ENCODE measurements at regions not wholly inside any gene's neighbourhood (a gene's known extent, or its start where the extent isn't known, plus 50 kb on each side); places are given as distances from the start of the nearest gene placed in this dataset.

- no peak overlapping the region for H3K4me3 Mint-ChIP-seq (ENCODE audit: unreplicated experiment)
- no peaks in the 10 kb centered on the region for H3K36me3 Mint-ChIP-seq (ENCODE audit: low read depth, unreplicated experiment)
- H3K9me3 Mint-ChIP-seq (ENCODE audit: unreplicated experiment) = no peaks in the 10 kb centered on the region
- no peak overlapping the region for H3K27ac Mint-ChIP-seq (ENCODE audit: unreplicated experiment)
- H3K4me1 Mint-ChIP-seq (ENCODE audit: unreplicated experiment) = no peaks in the 10 kb centered on the region
- TF ChIP-seq, protein P1, sequence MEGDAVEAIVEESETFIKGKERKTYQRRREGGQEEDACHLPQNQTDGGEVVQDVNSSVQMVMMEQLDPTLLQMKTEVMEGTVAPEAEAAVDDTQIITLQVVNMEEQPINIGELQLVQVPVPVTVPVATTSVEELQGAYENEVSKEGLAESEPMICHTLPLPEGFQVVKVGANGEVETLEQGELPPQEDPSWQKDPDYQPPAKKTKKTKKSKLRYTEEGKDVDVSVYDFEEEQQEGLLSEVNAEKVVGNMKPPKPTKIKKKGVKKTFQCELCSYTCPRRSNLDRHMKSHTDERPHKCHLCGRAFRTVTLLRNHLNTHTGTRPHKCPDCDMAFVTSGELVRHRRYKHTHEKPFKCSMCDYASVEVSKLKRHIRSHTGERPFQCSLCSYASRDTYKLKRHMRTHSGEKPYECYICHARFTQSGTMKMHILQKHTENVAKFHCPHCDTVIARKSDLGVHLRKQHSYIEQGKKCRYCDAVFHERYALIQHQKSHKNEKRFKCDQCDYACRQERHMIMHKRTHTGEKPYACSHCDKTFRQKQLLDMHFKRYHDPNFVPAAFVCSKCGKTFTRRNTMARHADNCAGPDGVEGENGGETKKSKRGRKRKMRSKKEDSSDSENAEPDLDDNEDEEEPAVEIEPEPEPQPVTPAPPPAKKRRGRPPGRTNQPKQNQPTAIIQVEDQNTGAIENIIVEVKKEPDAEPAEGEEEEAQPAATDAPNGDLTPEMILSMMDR (IDR thresholded peaks at IDR 0.05; ENCODE audit: unreplicated experiment) = no peak
- DNase-seq (ENCODE audit: low spot score) = no peak
- H3K27me3 Mint-ChIP-seq (ENCODE audit: unreplicated experiment) = no peaks in the 10 kb centered on the region
Observed at GRCh38 chr6:114407426-114408035, 64.7 kb upstream of the HS3ST5 start.

- Mint-ChIP-seq H3K4me3 (ENCODE audit: unreplicated experiment) (no peak overlapping the region), H3K36me3 (ENCODE audit: low read depth, unreplicated experiment) (no peaks in the 10 kb centered on the region), H3K27ac (ENCODE audit: unreplicated experiment) (no peak overlapping the region), H3K4me1 (ENCODE audit: unreplicated experiment) (no peaks in the 10 kb centered on the region), H3K9me3 (ENCODE audit: unreplicated experiment) (no peaks in the 10 kb centered on the region), H3K27me3 (ENCODE audit: unreplicated experiment) (no peaks in the 10 kb centered on the region)
- no peak for DNase-seq (ENCODE audit: low spot score)
- TF ChIP-seq, protein P1 (IDR thresholded peaks at IDR 0.05; ENCODE audit: unreplicated experiment) = no peak
Observed at GRCh38 chr6:114404339-114404955, 61.6 kb upstream of the HS3ST5 start.

- no peak for DNase-seq (ENCODE audit: low spot score)
- no peaks in the 10 kb centered on the region for H3K4me1 Mint-ChIP-seq (ENCODE audit: unreplicated experiment)
- H3K9me3 Mint-ChIP-seq (ENCODE audit: unreplicated experiment) = no peaks in the 10 kb centered on the region
- H3K27me3 Mint-ChIP-seq (ENCODE audit: unreplicated experiment) = no peaks in the 10 kb centered on the region
- H3K27ac Mint-ChIP-seq (ENCODE audit: unreplicated experiment) = no peak overlapping the region
- H3K36me3 Mint-ChIP-seq (ENCODE audit: low read depth, unreplicated experiment) = no peaks in the 10 kb centered on the region
- TF ChIP-seq, protein P1 (IDR thresholded peaks at IDR 0.05; ENCODE audit: unreplicated experiment) = no peak
- H3K4me3 Mint-ChIP-seq (ENCODE audit: unreplicated experiment) = no peak overlapping the region
Observed at GRCh38 chr6:114403858-114404257, 61.0 kb upstream of the HS3ST5 start.

DNA sequence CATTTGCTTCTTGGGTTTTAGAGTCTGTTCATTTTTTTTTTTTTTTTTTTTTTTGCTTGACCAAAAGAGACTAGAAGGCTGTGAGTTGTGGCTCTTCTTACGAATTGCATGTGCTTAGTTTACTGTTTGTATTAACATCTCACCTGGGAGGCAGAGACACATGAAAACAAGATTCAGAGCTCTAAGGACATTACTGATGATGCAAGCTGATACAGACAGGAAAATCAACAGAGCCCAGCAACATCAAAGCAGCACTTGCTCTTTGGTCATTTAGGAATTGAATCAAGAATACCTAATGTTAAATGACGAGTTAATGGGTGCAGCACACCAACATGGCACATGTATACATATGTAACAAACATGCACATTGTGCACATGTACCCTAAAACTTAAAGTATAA, 55.7 kb upstream of the HS3ST5 start:
- no peak for DNase-seq (ENCODE audit: low spot score)
- TF ChIP-seq, protein P1 (IDR thresholded peaks at IDR 0.05; ENCODE audit: unreplicated experiment) = no peak
- Mint-ChIP-seq H3K27me3 (ENCODE audit: unreplicated experiment) (no peaks in the 10 kb centered on the region), H3K4me3 (ENCODE audit: unreplicated experiment) (no peak overlapping the region), H3K4me1 (ENCODE audit: unreplicated experiment) (no peaks in the 10 kb centered on the region), H3K27ac (ENCODE audit: unreplicated experiment) (no peak overlapping the region), H3K9me3 (ENCODE audit: unreplicated experiment) (no peaks in the 10 kb centered on the region), H3K36me3 (ENCODE audit: low read depth, unreplicated experiment) (no peaks in the 10 kb centered on the region)

All from endothelial cell (in vitro differentiated cells).